ENCODE measurements at regions not wholly inside any gene's neighbourhood (a gene's known extent, or its start where the extent isn't known, plus 50 kb on each side); places are given as distances from the start of the nearest gene placed in this dataset.
"Not testable (repeated sequence)": the region's sequence is repeated elsewhere in the genome, so short reads cannot be mapped to it uniquely, and the experiment has no call there.

DNA sequence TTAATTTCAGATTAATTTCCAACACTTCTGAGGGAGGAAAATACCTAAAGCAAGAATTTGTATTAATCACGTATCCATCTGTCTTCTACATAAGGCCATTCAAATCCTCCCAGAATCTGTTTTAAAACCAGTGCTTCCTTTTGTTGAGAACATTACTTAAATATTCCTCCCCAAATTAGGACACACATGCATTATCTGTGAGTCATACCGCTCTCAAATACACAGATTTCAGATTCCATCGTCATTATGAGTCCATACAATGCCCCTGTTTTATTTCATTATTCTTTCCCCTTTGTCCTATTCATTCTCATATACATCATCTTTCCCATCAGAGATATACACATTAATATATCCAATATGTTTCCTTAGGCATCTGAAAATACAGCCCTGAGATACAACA lies 57.3 kb upstream of the PRSS12 start:
- DNase-seq = no peak

DNA sequence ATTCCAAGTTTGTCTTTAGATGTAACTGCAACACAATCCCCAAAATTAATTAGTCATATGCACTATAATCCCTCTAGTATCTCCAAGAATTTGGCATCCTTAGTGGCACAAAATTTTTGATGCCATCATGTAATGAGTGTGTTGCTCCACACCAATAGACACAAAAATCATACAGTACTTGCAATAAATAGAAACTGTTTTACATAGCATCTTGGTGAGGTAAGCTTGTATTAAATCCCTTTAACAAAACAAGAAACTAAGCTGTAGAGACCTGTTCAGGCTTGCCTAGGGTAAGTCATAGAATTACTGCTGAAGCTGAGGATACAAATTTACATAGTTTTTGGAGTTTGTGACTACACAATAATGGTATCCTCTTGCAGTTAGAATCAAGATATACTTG lies 64.5 kb upstream of the PRSS12 start:
- DNase-seq = no peak

DNA sequence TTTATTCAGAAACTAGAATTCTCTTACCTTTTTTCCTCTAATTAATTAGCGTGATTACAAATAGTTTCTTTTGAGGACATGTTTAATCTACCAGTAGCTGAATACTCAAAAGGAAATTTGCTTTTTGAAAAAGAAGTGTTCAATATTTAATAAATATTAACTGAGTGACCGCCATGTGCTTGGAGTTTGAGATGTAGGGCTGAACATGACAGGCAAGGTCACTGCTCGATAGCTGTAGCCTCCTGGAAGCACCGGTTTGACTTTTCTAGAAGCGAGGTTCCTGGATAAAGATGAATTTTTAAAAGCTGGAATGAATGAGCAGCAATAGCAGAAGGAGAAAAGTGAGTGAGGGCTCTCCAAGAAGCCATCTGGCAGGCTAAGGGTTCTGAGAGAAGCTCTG lies 65.0 kb upstream of the PRSS12 start:
- not testable (repeated sequence) for DNase-seq

DNA sequence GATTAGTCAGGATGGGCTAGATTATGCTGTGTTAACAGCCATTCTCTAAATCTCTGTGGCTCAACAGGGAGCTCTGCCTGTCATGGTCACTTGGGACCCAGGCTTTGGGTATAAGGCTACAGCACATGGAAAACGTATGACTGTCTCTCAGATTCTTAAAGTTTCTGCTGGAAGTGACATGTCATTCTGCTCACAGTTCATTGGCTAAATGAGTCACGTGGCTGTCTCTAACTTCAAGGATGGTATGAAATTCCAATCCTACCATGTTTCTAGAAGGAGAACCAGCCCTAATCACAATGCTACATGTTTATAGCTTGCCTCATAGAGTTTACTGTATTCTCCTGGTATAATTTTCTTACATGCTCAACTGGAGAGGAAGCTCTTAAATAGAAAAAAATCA lies 65.6 kb upstream of the PRSS12 start:
- DNase-seq = not testable (repeated sequence)

DNA sequence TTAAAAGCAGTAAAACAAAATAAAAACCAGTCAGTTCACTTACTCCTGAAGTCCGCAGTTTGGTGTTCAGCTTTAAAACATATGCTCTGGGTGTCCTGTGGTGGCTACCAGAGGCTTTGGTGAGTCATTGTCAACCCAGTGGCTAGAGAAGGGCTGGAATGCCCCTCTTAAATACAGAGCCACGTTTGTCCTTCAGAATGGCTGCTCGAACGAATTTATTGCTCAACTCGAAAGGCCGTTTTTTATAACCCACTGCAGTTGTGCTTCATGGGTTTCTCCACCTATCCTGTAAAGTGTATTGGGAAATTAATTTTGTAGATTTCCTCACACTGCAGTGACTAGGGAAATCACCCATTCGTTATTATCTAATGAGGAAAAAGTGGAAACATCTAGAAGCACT lies 66.8 kb upstream of the PRSS12 start:
- not testable (repeated sequence) for DNase-seq

DNA sequence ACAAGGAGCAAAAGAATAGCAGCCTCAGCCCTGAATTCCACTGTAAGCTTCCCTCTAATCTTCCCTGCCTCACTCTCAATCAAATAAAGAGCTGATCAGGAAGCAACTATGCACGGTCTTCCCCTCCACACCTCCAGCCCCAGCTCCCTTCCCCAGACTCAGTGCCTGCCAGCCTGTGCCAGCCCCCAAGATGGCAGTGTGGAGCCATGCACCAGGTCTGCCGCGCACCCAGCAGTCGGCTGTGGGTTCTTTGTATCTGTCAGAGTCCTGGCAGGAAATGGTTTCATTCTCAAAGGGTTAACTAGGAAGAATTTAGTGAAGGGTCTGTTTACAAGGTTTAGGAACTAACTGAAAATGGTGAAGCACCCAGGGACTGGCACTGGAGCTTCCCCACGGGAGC lies 71.3 kb upstream of the PRSS12 start:
- not testable (repeated sequence) for DNase-seq

DNA sequence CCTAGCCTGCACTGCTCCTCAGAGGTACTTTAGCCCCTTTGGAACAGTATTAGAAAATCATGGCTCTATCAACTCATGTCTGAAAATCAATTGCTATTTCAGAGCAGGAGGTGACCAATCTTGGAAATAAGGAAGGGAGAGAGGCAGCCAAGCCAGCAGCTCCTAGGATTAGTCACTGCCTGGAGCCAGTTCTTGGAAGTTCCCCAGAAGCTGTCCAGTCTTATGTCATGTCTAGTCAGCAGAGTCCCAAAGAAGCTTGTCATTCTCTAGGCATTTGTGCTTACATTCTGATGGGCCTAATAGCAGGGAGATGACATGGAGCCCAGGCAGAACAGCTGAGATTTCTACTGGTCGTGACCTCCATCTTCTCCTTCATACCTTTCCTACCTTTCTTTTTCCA lies 76.1 kb upstream of the PRSS12 start:
- not testable (repeated sequence) for DNase-seq

DNA sequence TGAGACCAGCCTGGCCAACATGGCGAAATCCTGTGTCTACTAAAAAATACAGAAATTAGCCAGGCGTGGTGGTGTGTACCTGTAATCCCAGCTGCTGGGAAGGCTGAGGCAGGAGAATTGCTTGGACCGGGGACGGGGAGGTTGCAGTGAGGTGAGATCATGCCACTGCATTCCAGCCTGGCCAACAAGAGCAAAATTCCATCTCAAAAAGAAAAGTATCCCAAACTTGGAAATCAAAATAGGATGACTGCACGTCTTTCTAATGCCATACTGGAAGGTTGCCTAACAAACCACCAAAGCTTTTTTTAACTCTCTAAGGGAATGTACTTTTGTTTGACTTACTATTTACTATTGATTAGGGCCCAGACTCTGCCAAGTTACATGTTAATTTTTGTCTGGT lies 79.6 kb upstream of the PRSS12 start:
- not testable (repeated sequence) for DNase-seq

DNA sequence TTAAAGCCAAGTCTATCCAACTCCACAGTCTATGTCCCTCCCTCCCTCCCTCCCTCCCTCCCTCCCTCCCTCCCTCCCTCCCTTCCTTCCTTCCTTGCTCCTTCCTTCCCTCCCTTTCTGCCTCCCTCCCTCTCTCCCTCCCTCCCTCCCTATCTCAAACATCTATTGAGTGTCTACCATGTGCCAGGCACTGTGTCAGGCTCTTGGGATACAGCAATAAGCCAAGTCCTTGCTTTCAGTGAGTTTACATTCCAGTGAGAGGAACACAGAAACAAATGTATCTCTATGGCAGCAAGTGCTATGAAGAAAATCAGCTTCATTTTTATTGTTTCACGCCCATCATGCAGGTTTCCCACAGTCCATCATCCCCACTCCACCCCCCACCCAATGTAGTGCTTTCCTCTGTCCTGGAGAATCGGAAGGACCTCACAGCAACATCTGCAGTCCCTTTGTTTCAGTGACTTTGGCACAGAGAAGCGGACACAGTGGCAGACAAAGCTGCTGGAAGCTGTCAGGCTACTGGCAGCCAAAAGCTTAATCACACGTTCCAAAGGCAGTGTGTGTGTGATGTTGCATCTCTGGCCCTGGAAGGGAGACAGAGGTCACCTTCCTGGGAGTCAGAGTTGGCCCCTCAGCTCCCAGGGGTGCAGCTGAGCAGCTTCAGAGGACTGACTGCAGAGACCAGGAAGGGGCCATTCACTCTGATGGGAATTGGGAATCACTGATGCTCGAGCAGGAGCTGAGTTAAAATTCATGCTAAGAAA lies 81.0 kb upstream of the PRSS12 start:
- DNase-seq = not testable (repeated sequence)

DNA sequence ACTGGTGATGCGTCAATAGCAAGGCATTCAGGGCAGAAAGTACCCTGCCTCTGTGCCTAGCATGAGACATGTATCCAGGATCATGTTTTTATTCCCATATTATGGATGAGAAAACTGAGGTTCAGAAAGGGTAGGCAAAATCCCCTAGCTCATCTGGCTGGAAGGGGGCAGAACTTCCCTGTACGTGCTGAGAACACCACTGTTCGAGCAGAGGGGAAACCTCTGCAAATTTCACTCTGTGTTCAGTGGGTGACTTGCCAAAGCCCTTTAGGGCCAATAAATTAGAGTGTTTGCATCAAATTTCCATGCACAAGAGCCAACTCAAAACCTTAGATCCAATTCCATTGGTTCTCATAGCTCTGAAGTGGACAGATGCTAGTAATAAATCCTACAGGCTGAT lies 82.6 kb upstream of the PRSS12 start:
- not testable (repeated sequence) for DNase-seq

DNA sequence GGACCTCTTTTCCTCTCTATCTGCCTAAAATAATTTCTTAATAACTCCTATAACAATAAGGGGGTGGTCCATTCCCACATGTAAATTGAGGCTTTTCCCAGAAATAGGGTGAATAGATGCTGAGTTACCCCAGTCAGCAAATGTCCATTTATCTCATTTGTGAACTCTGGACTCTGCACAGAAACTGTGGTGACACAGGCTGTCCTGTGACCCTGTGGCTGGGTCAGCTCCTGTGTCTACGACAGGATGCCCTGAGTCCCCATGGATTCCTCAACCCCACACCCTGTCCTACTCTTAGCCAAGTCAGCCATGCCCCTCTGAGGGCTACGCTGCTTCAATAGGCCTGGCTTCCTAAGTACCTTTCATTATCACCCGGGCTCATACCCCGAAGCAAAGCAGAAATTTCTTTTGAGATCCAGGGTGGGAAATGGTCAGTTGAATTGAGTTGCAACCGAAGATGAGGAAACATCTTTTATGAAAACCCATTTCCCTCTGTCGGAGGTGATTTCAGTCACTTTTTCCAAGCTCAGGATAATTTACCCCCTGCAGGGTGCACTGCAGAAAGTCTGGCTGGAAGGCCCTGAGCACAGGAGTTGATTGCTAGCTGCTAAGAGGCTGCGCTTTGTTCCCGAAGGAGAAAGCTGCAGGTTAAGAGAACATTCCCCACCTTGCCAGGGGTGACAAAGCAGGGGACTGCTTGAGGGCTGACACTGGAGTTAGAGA lies 89.5 kb upstream of the PRSS12 start:
- DNase-seq = not testable (repeated sequence)

DNA sequence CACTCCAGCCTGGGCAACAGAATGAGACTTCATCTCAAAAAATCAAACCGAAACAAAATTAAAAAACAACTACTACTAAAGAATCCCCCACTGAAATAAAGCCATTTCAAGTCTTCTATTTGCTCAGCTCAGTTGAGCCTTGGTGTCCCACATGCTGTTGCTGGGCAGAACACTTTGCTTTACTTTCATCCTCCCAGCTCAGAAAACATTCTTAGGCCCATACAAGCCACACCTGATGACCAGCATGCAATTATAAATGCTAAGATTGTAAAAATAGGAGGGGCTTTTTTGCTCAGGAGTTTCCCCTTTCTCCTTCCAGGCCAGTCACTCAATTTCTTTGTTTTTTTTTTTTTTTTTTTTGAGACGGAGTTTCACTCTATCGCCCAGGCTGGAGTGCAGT lies 94.6 kb upstream of the PRSS12 start:
- DNase-seq = not testable (repeated sequence)

DNA sequence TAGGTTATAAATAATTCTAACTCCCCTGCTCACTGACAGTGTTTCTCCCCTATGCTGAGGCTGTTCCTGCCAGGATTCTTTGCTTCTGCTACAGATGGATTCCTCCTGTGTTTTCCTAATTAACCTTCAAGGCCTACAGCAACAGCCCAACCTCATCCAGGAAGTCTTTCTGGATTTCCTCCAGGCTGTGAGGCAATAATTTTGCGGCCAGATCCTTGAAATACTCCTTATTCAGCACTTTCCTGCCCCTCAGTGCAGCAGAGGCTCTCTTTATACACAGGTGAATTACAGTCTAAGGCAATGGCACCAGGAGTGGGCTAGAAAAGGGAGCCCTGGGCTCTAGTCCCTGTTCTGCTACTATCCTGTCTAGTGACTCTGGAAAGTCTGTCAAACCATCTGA lies 102.1 kb upstream of the PRSS12 start:
- not testable (repeated sequence) for DNase-seq

DNA sequence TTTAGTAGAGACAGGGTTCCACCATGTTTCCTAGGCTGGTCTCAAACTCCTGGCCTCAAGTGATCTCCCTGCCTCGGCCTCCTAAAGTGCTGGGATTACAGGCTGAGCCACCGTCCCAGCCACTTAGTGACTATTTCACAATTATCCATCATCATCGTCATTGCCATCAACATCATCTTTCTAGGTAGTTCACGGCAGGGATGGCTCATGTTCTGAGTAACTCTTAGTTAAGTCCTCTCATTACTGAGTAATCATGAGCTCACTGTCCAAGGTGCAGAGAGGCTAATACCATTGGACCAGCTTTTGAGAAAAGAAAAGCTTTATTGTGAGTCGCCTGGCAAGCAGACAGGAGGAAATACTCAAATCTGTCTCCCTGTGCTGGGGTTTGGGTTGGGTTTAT lies 108.6 kb upstream of the PRSS12 start:
- not testable (repeated sequence) for DNase-seq

DNA sequence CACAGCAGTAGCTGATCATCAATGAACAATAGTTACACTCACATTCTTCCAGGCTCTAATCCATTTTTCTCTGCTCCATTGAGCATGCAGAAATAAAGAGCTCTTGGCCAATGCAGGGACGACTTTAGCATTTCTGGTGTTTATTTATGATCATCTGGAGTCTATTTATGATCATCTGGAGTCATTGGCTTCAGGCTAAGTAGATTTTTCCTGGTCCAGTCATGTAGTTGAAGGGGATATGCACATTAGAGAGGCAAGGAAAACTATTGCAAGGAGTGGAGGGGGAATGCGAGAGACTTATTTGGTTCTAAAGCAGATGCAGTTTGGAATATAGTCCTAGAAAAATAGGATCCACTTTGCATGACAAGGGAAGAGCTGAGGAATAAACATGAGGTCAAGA lies 113.0 kb upstream of the PRSS12 start:
- not testable (repeated sequence) for DNase-seq

DNA sequence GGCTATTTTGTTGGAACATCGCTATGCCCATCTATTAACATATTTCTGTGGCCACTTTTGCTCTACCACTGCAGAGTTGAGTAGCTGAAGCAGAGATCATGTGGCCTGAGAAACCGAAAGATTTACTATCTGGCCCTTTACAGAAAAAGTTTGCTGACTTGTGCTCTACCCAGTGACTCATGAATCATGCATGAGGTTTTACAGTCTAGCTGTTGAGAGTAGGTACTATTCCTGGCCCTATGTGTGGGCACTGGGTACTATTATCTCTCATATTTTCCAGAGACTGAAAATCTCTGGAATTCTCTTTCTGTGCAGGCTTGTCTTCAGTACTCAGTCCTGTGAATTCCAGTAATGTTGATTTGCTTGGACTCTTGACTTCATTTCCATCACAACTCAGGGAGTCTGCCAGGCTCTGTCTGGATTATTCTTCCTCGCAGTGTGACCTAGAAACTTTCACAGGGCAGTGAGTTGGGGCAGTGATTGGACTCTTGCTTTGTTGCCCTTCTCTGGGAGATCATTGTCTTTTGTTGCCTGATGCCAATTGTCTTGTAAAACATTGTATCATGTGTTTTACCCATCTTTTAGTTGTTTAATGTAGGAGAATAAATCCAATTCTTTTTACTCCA lies 121.3 kb upstream of the PRSS12 start:
- not testable (repeated sequence) for DNase-seq

DNA sequence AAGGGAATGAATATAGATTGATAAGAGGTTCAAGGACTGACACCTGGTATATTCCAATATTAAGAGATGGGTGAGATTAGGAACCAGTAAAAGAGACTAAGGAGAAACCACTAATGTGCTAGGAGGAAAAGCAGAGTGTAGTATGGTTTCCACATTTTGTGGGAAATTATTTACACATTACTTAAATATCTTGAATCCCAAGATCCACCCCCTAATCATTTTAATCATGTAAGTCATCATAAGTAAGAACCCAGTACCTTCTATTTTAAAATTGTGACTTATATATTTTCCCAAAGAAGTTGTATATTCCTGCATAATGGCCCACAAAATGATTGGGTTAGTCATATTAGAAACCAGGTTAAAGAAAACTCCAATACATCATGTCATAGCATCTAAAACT lies 122.0 kb upstream of the PRSS12 start:
- not testable (repeated sequence) for DNase-seq

DNA sequence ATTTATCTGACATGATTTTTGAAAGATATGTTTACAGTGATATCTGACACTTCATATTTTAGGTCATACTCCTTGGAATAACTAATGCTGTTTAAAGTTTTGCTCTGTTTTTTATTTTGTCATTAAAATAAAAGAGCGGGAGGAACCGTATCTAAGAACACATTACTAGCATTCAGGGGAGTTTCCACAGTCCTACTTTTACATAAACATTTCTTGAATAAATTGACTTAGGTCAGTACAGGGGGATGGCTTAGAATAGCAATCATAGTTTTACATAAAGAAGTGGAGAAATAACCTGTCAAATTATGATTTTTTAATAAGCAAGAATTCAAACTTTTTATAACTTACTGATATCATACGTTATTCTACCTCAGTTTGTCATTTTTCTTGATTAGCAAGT lies 123.1 kb upstream of the PRSS12 start:
- not testable (repeated sequence) for DNase-seq

DNA sequence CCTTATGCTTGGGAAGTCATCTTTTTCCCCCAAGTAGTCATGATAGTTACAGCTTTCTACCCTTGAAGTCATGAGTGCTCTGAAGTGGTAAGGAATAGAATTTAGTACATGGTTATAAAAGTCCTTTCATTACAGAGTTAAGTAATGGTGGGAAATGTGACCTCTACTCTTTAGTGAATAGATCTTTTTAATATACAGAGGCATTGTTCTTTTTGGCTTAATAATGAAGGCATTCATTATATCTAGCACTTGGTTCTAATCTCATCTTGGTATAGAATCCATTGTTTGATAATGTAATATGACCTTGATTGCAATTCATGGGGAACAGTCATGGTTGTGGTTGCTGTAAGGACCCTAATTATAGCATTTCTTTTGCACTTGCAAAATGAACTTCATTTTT lies 125.0 kb upstream of the PRSS12 start:
- DNase-seq = not testable (repeated sequence)

DNA sequence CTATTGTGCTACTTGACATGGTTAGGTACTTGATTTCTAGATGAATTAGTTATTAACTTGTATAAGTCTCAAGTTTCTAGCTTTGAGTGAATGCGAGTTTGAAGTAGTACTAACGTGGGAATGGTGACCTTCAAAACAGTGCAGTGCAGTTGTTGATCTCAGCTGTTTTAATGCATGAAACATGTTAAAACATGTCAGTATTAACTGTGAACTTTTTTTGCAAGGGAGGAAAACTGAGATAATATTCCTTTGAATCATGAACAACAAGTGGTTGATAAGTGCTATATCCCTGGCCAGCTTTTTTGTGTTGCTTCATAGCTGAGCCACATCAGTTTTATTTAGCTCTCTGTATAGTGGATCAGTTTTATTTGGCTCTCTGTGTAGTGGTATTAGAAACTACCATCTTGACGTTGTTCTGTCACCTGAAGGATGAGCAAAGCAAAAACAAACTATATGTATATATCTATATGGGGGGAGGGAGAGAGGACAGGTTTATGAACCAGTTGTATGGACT lies 133.1 kb upstream of the PRSS12 start:
- DNase-seq = not testable (repeated sequence)

DNA sequence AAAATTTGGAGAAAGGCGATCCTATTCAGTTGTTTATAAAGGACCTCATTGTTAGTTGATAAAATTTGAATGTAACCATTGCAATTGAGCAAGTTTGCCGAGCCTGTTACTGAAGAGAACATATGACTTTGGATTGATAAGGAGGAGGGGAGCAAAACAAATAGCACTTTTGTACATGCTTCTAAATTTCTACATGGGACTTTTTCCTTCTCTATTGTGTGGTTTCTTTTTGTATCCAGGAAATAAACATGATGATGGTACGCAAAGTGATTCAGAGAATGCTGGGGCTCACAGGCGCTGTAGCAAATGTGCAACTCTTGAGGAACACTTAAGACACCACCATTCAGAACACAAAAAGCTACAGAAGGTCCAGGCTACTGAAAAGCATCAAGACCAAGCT lies 140.2 kb upstream of the PRSS12 start:
- DNase-seq = not testable (repeated sequence)

DNA sequence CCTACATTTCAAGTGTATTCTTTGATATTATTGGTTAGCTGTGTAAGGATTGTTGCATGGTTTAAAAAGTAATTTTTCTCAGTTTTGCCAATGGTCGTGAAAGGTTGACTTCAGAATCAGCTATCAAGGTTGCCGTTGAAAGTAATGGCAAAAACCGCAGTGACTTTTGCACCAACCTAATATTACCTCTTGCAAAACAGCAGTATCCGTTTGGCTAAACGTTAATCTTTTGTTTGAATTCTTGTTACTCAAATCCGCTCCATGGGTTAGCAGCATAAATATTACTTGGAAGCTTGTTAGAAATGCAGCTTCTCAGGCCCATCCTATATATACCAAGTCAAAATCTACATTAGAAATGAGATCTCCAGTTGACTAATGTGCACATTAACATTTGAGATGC lies 141.6 kb upstream of the PRSS12 start:
- DNase-seq = not testable (repeated sequence)

DNA sequence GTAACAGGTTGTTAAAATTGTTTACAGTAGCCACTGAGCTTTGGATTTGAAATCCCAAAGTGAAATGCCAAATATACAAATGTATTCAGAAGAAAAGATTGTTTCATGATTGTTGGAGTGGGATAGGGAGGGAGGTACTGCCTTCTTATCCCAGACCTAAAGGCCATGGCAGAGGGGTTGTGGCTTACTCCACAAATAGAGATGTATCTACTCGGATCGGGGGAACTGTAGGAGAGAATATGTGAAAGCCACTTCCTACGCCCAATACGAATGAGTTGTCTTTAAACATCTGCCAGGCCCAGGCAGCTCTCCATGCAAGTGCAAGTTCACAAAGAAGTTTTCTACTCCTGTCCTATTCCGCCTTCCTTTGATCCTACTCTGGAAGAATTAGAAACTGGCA lies 150.2 kb upstream of the PRSS12 start:
- DNase-seq = not testable (repeated sequence)

DNA sequence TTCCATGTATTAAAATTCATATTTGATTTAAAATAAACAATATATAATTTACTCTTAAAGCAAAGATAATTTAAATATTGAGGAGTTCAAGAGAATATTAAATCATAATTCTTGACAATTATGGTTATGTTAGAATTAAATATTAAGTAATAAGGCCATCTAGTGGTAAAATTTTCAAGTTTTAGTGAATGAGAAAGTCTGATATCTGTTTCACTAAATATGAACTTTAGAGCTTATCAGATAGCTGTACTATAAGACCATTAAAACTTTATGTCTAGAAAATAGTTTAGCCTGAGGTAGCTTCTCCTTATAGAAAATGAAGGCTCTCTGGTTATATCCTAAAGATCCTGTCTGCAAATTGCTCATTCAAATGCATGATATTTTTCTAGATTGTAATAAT lies 152.1 kb upstream of the PRSS12 start:
- not testable (repeated sequence) for DNase-seq
